Activated CD8-positive, alpha-beta T cell treated with anti-CD3 and anti-CD28 coated beads for 36 hours (primary cell): ENCODE measurements at regions not wholly inside any gene's neighbourhood (a gene's known extent, or its start where the extent isn't known, plus 50 kb on each side); places are given as distances from the start of the nearest gene placed in this dataset.
"Not testable (repeated sequence)": the region's sequence is repeated elsewhere in the genome, so short reads cannot be mapped to it uniquely, and the experiment has no call there.

ENCODE experiments used
- ATAC-seq: fragments of 200-7000 bp; cut with Tn5 transposase; one replicate; pipeline ENCODE4 v1.10.0; 2021; ENCODE audit warnings: mild to moderate bottlenecking, moderate library complexity
- CTCF ChIA-PET: fragments of 350-600 bp; sonication (Branson Sonifier 250); formaldehyde crosslinking; loops from one replicate; lab custom pipeline; 2021; ENCODE audit warnings: antibody characterized with exemption; lab: Charles Lee
- POLR2A ChIA-PET: fragments of 350-600 bp; sonication (Branson Sonifier 250); formaldehyde crosslinking; loops from one replicate; lab custom pipeline; 2021; ENCODE audit warnings: antibody characterized with exemption; lab: Charles Lee
- DNase-seq: peaks from one replicate; pipeline ENCODE4 v3.0.0-alpha.2; 2020
- H3K27ac Mint-ChIP-seq: one replicate; pipeline ENCODE4 v1.8.0; 2021; ENCODE audit warnings: mild to moderate bottlenecking, mixed read lengths
- H3K27me3 Mint-ChIP-seq: one replicate; pipeline ENCODE4 v1.8.0; 2021; ENCODE audit warnings: mixed read lengths
- H3K36me3 Mint-ChIP-seq: one replicate; pipeline ENCODE4 v1.8.0; 2021; ENCODE audit warnings: low read depth, mixed read lengths
- H3K4me1 Mint-ChIP-seq: one replicate; pipeline ENCODE4 v1.8.0; 2021; ENCODE audit warnings: low read depth, mixed read lengths
- H3K4me3 Mint-ChIP-seq: one replicate; pipeline ENCODE4 v1.8.0; 2021; ENCODE audit warnings: mild to moderate bottlenecking, moderate library complexity, mixed read lengths
- H3K9me3 Mint-ChIP-seq: one replicate; pipeline ENCODE4 v1.8.0; 2021; ENCODE audit warnings: mixed read lengths
- CTCF ChIP-seq: fragments of 200-600 bp; IDR thresholded peaks from one replicate; pipeline ENCODE4 v1.8.0; 2022; ENCODE audit warnings: antibody characterized with exemption, mild to moderate bottlenecking
- intact Hi-C: fragments of 100-400 bp; cut with micrococcal nuclease; formaldehyde crosslinking; loops from one replicate; pipeline ENCODE4 v1.10.0; 2022

GRCh38 chr4:133320576-133321170, 171.6 kb downstream of the PCDH10 start:
- H3K27ac Mint-ChIP-seq: no peak overlapping the region
- H3K36me3 Mint-ChIP-seq: no peaks in the 10 kb centered on the region
- ChIA-PET POLR2A (no interaction called here), CTCF (no interaction called here)
- DNase-seq (no peak), ATAC-seq (peak; percentile 34)
- no peak overlapping the region for H3K4me3 Mint-ChIP-seq
- TF ChIP-seq CTCF: peak; percentile 47
- peaks cover 2% of the 10 kb centered on the region for H3K9me3 Mint-ChIP-seq
- no peaks in the 10 kb centered on the region for H3K4me1 Mint-ChIP-seq
- intact Hi-C loops: no loop called here
- no peaks in the 10 kb centered on the region for H3K27me3 Mint-ChIP-seq

DNA sequence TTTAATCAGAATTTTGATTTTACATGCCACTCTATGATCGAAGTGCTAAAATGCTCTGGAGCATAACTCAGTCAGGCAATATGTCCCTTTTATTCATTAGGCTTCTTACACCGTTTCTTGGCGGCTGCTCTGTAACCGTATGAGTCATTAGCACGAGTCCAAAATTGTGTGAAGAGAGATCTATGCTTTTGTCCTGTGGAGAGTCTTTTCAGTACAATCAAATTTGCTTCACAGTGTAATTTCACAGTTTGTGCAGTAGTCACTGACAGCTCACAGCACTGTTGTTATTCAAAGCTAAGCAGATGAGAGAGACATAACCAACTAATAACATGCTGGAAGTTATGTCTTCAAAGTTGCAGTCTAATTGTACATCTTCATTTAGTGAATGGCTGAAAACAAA, 167.8 kb downstream of the PCDH10 start:
- TF ChIP-seq CTCF: no peak
- intact Hi-C loops: no loop called here
- ChIA-PET POLR2A (no interaction called here), CTCF (no interaction called here)
- DNase-seq: no peak
- Mint-ChIP-seq H3K36me3 (no peaks in the 10 kb centered on the region), H3K9me3 (no peaks in the 10 kb centered on the region), H3K27ac (no peak overlapping the region), H3K4me1 (no peaks in the 10 kb centered on the region), H3K4me3 (no peak overlapping the region), H3K27me3 (no peaks in the 10 kb centered on the region)
- no peak for ATAC-seq

DNA sequence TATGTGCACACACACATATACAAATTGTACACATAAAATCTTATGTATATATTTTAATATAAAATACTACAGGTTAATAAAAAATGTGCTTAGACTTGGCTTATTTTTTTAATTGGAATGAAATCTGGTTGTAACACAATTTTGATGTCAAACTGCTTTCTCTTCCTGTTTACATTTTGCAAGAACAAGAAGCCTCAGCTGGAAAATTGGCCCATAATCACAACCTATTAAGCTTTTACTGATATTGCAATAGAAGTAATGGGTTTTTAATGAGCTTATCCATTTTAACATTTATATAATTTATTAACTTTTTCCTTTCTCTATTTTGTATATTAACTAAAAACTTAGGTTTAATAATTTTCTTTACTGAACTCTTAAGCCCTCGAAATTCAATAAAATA, 165.9 kb downstream of the PCDH10 start:
- Mint-ChIP-seq H3K4me1 (no peaks in the 10 kb centered on the region), H3K4me3 (no peak overlapping the region), H3K36me3 (no peaks in the 10 kb centered on the region), H3K9me3 (no peaks in the 10 kb centered on the region), H3K27ac (no peak overlapping the region), H3K27me3 (no peaks in the 10 kb centered on the region)
- CTCF ChIA-PET: no interaction called here
- no peak for TF ChIP-seq CTCF
- ATAC-seq (no peak), DNase-seq (no peak)
- POLR2A ChIA-PET: no interaction called here
- intact Hi-C loops: no loop called here

DNA sequence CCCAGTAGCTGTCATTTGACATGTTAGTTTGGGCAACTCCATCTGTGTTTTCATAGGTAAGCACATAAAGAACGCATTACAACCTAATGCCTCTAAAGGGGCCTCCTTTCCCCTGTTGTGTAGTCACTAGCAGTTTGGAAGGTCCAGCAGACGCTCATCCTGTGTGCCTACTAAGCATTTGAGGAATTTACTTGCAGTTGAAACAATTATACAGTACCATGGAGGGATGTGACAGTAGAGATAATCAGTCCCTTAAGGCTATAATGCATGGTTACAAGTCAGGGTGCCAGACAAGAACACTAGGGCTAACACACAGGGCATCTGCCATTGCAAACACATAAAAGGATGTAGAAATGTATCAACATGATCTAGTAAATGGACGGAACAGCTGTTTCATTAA, 138.3 kb downstream of the PCDH10 start:
- no peak for TF ChIP-seq CTCF
- CTCF ChIA-PET: no interaction called here
- no peak overlapping the region for H3K4me3 Mint-ChIP-seq
- intact Hi-C loops: no loop called here
- H3K27ac Mint-ChIP-seq: no peak overlapping the region
- no peaks in the 10 kb centered on the region for H3K27me3 Mint-ChIP-seq
- ATAC-seq (no peak), DNase-seq (no peak)
- H3K36me3 Mint-ChIP-seq: no peaks in the 10 kb centered on the region
- H3K4me1 Mint-ChIP-seq: no peaks in the 10 kb centered on the region
- peaks cover 3% of the 10 kb centered on the region for H3K9me3 Mint-ChIP-seq
- POLR2A ChIA-PET: no interaction called here

DNA sequence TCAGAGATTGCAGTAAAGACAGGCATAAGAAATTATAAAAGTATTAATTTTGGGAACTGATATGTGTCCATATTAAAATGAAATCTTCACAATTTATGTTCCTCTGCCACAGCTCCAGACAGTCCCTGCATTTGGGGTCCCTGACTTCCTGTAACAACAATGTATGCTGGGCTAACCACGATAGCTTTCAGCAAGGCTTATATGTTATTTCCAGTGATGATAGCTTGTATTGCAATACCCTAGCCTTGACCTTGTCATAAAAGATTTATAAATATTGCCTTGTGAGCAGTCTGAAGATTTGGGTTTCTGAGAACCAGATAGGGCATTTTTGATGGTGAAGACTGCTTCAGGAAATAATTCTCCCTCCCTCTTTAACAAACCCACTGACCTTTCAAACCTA, 129.5 kb downstream of the PCDH10 start:
- H3K36me3 Mint-ChIP-seq: no peaks in the 10 kb centered on the region
- ATAC-seq (no peak), DNase-seq (no peak)
- H3K4me1 Mint-ChIP-seq: no peaks in the 10 kb centered on the region
- H3K4me3 Mint-ChIP-seq: no peak overlapping the region
- intact Hi-C loops: no loop called here
- no peaks in the 10 kb centered on the region for H3K27me3 Mint-ChIP-seq
- no peak overlapping the region for H3K27ac Mint-ChIP-seq
- CTCF ChIA-PET: no interaction called here
- H3K9me3 Mint-ChIP-seq: peaks cover 4% of the 10 kb centered on the region
- POLR2A ChIA-PET: interaction anchor here (0.8 kb wide), 1 partner anchor 107 kb away, joined by 4 read pairs; no protein-coding TSS in a partner anchor
- TF ChIP-seq CTCF: no peak

DNA sequence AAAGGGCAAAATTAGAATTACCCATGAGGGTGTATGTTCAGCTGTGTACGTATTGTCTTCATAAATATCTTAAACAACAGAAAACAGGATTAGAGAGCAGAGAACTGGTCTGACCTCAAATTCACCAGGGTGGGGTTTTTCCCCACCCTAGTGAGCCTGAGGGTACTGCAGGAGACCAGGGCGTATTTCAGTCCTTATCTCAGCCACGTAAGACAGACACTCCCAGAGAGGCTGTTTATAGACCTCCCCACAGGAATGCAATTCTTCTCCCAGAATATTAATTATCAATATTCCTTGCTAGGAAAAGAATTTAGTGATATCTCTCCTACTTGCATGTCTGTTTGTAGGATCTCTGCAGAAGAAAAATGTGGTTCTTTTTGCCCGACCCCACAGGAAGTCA, 128.8 kb downstream of the PCDH10 start:
- POLR2A ChIA-PET, H3K4me3 Mint-ChIP-seq, DNase-seq, ATAC-seq, H3K9me3 Mint-ChIP-seq, H3K27ac Mint-ChIP-seq, intact Hi-C loops, CTCF ChIA-PET, H3K27me3 Mint-ChIP-seq, H3K36me3 Mint-ChIP-seq, H3K4me1 Mint-ChIP-seq: not testable (repeated sequence)
